SK-N-SH (cell line): ENCODE measurements at regions not wholly inside any gene's neighbourhood (a gene's known extent, or its start where the extent isn't known, plus 50 kb on each side); places are given as distances from the start of the nearest gene placed in this dataset.

Experiments
- CTCF ChIA-PET: fragments of 300-600, 350-600 bp; formaldehyde crosslinking; extraction: SDS; loops from one replicate; lab custom pipeline; 2021; lab: Yijun Ruan, JAX
- POLR2A ChIA-PET: fragments of 350-600 bp; sonication (Branson Sonifier 250); formaldehyde crosslinking; extraction: SDS; loops from one replicate; lab custom pipeline; 2020; ENCODE audit warnings: antibody characterized with exemption, inconsistent platforms; lab: Yijun Ruan, JAX
- DNase-seq: peaks from one replicate; pipeline ENCODE4 v3.0.0; 2012
- H2AFZ ChIP-seq: fragments of 200-600 bp; sonication (generic); 2 replicates; pipeline ENCODE4 v1.8.1; 2016; ENCODE audit warnings: antibody characterized with exemption, mild to moderate bottlenecking, low read depth
- H3F3A ChIP-seq: fragments of 200-600 bp; sonication (generic); replicated peaks from 2 replicates; pipeline ENCODE3; 2016; ENCODE audit warnings: antibody characterized with exemption, mild to moderate bottlenecking; ENCODE audit not compliant: insufficient read depth
- H3K27ac ChIP-seq, 2 experiments: fragments of 200-500 bp in 1 of 2; fragments of 200-600 bp in 1 of 2; sonication (Bioruptor generic) in 1 of 2; sonication (generic), shearing (Covaris generic) in 1 of 2; 2 replicates each; pipeline versions ENCODE4 v1.5.1 to v1.6.1; 2014 to 2016; ENCODE audit warnings: low read depth in 2 of 2, inconsistent platforms in 1 of 2, low read length in 1 of 2, mild to moderate bottlenecking in 1 of 2, mixed read lengths in 1 of 2
- H3K27me3 ChIP-seq: fragments of 200-600 bp; sonication (generic), shearing (Covaris generic); 2 replicates; pipeline ENCODE4 v1.6.1; 2016; ENCODE audit warnings: mixed run types; ENCODE audit not compliant: insufficient read depth
- H3K36me3 ChIP-seq, 2 experiments: fragments of 200-500 bp in 1 of 2; fragments of 200-600 bp in 1 of 2; sonication (Bioruptor generic) in 1 of 2; sonication (generic) in 1 of 2; replicated peaks in 1 of 2; 2 replicates each; pipeline versions ENCODE3 to v1.5.1; 2014 to 2016; ENCODE audit warnings: low read length in 1 of 2, mild to moderate bottlenecking in 1 of 2; ENCODE audit not compliant: insufficient read depth in 2 of 2, control insufficient read depth in 1 of 2
- H3K4me1 ChIP-seq, 2 experiments: fragments of 200-500 bp in 1 of 2; fragments of 200-600 bp in 1 of 2; sonication (Bioruptor generic) in 1 of 2; sonication (generic), shearing (Covaris generic) in 1 of 2; 2 replicates each; pipeline versions ENCODE4 v1.5.1 to v1.6.1; 2014 to 2016; ENCODE audit warnings: low read depth in 1 of 2, low read length in 1 of 2, mixed run types in 1 of 2; ENCODE audit not compliant: insufficient read depth in 2 of 2, control insufficient read depth in 1 of 2
- H3K4me2 ChIP-seq: fragments of 200-600 bp; sonication (generic), shearing (Covaris generic); 2 replicates; pipeline ENCODE4 v1.6.1; 2017; ENCODE audit warnings: mixed run types
- H3K4me3 ChIP-seq, 2 experiments: fragments of 200-500 bp in 1 of 2; fragments of 200-600 bp in 1 of 2; sonication (Bioruptor generic) in 1 of 2; sonication (generic), shearing (Covaris generic) in 1 of 2; 2 replicates each; pipeline versions ENCODE4 v1.5.1 to v1.8.1; 2014 to 2016; ENCODE audit warnings: low read depth in 2 of 2, inconsistent platforms in 1 of 2, low read length in 1 of 2, mild to moderate bottlenecking in 1 of 2, mixed read lengths in 1 of 2, moderate library complexity in 1 of 2
- H3K79me2 ChIP-seq: fragments of 200-600 bp; sonication (generic); 2 replicates; pipeline ENCODE4 v1.8.1; 2017; ENCODE audit warnings: mild to moderate bottlenecking; ENCODE audit not compliant: insufficient read depth
- H3K9ac ChIP-seq: fragments of 200-600 bp; sonication (generic); 2 replicates; pipeline ENCODE4 v1.6.1; 2017; ENCODE audit warnings: mixed run types
- H3K9me2 ChIP-seq: fragments of 200-600 bp; sonication (generic); 2 replicates; pipeline ENCODE4 v1.6.1; 2017; ENCODE audit warnings: mixed run types
- H3K9me3 ChIP-seq: fragments of 200-600 bp; sonication (generic); 2 replicates; pipeline ENCODE4 v1.6.1; 2017; ENCODE audit warnings: mixed run types, mild to moderate bottlenecking, moderate library complexity
- H4K20me1 ChIP-seq: fragments of 200-600 bp; sonication (generic); 2 replicates; pipeline ENCODE4 v1.6.1; 2017; ENCODE audit warnings: mild to moderate bottlenecking, mixed run types; ENCODE audit not compliant: insufficient read depth
- CHD2 ChIP-seq: fragments of 150-350 bp; IDR thresholded peaks from 2 replicates; pipeline ENCODE4 v1.6.1; 2018; ENCODE audit warnings: low read length; ENCODE audit not compliant: partially characterized antibody
- ELF1 ChIP-seq: IDR thresholded peaks from 2 replicates; pipeline ENCODE4 v1.4.0; 2012
- FOXJ3 ChIP-seq: sonication (generic); formaldehyde crosslinking; IDR thresholded peaks from 2 replicates; pipeline ENCODE4 v1.5.1; 2020; ENCODE audit warnings: mild to moderate bottlenecking, missing genetic modification reagents
- FOXM1 ChIP-seq: IDR thresholded peaks from 2 replicates; pipeline ENCODE4 v1.4.0; 2012; ENCODE audit warnings: low read depth, mild to moderate bottlenecking
- GABPA ChIP-seq: IDR thresholded peaks from 2 replicates; pipeline ENCODE4 v1.4.0; 2012; ENCODE audit warnings: low read depth, mild to moderate bottlenecking
- GATA2 ChIP-seq: sonication (generic); formaldehyde crosslinking; IDR thresholded peaks from 2 replicates; pipeline ENCODE4 v1.5.0; 2020; ENCODE audit warnings: mild to moderate bottlenecking, missing genetic modification reagents
- IRF3 ChIP-seq: fragments of 150-350 bp; IDR thresholded peaks from 2 replicates; pipeline ENCODE4 v1.6.1; 2016; ENCODE audit warnings: mild to moderate bottlenecking, low read depth, low read length
- JUND ChIP-seq: IDR thresholded peaks from 2 replicates; pipeline ENCODE4 v1.4.0; 2012
- MAX ChIP-seq: IDR thresholded peaks from 2 replicates; pipeline ENCODE4 v1.4.0; 2012; ENCODE audit warnings: low read depth
- MXI1 ChIP-seq: IDR thresholded peaks from 2 replicates; pipeline ENCODE4 v1.6.1; 2012; ENCODE audit warnings: mild to moderate bottlenecking, low read depth, low read length, improper control_type of control experiment
- NFIC ChIP-seq: IDR thresholded peaks from 2 replicates; pipeline ENCODE4 v1.4.0; 2012; ENCODE audit warnings: borderline replicate concordance
- NRF1 ChIP-seq: IDR thresholded peaks from 2 replicates; pipeline ENCODE4 v1.6.1; 2012; ENCODE audit warnings: low read depth, mild to moderate bottlenecking, low read length
- POLR2AphosphoS5 ChIP-seq: IDR thresholded peaks from 2 replicates; pipeline ENCODE4 v1.6.1; 2012; ENCODE audit warnings: low read depth, low read length
- RAD21 ChIP-seq: IDR thresholded peaks from 2 replicates; pipeline ENCODE4 v1.6.1; 2012; ENCODE audit warnings: mild to moderate bottlenecking, low read length
- USF1 ChIP-seq: IDR thresholded peaks from 2 replicates; pipeline ENCODE4 v1.4.0; 2012; ENCODE audit warnings: low read depth, borderline replicate concordance
- WGBS: methylation state at CpG from one replicate; pipeline ENCODE4 v1.1.6; 2017; ENCODE audit warnings: low lambda C conversion rate; 5-methylcytosine and 5-hydroxymethylcytosine counted together

GRCh38 chr2:81462420-81462819 lies 1157.9 kb upstream of the LRRTM1 start:
- no peak for DNase-seq
- Histone ChIP-seq H3K79me2 (no peaks in the 10 kb centered on the region), H3K36me3 (no peaks in the 10 kb centered on the region), H3K4me1 (no peaks in the 10 kb centered on the region), H3K27ac (no peak overlapping the region), H3F3A (no peaks in the 10 kb centered on the region), H3K4me2 (no peak overlapping the region), H3K4me3 (no peak overlapping the region), H3K9ac (no peak overlapping the region), H3K9me2 (no peaks in the 10 kb centered on the region), H3K27me3 (no peaks in the 10 kb centered on the region), H3K9me3 (no peaks in the 10 kb centered on the region), H4K20me1 (no peaks in the 10 kb centered on the region), H2AFZ (no peak overlapping the region)
- ChIA-PET CTCF (no interaction called here), POLR2A (no interaction called here)
- 2% methylated on average over 2 of the region's 2 CpGs for WGBS
- TF ChIP-seq MXI1 (no peak), GABPA (no peak), GATA2 (CRISPR knock-in tag) (no peak), NFIC (no peak), CHD2 (no peak), IRF3 (no peak), MAX (no peak), FOXM1 (no peak), FOXJ3 (CRISPR knock-in tag) (no peak), RAD21 (no peak), POLR2AphosphoS5 (no peak), USF1 (no peak), ELF1 (no peak), JUND (no peak)

GRCh38 chr2:81445176-81445575 lies 1140.6 kb upstream of the LRRTM1 start:
- H4K20me1 ChIP-seq, result no peaks in the 10 kb centered on the region
- no peak overlapping the region for H3K4me2 ChIP-seq
- H2AFZ ChIP-seq, result no peak overlapping the region
- WGBS, result 0% methylated on average over 1 of the region's 1 CpG
- 0 out of 2 replicates have a peak, but pooled peaks cover 2% of the 10 kb centered on the region for H3K9me2 ChIP-seq
- no peak overlapping the region for H3K9ac ChIP-seq
- ChIA-PET CTCF (no interaction called here), POLR2A (no interaction called here)
- no peak for TF ChIP-seq NRF1
- TF ChIP-seq RAD21, result no peak
- no peak overlapping the region for H3K27ac ChIP-seq
- H3K27me3 ChIP-seq, result no peaks in the 10 kb centered on the region
- H3K4me1 ChIP-seq, result no peaks in the 10 kb centered on the region
- no peaks in the 10 kb centered on the region for H3F3A ChIP-seq
- H3K79me2 ChIP-seq, result no peaks in the 10 kb centered on the region
- no peak overlapping the region for H3K4me3 ChIP-seq
- no peaks in the 10 kb centered on the region for H3K36me3 ChIP-seq
- no peak for DNase-seq
- H3K9me3 ChIP-seq, result no peaks in the 10 kb centered on the region
